ENCODE measurements at regions not wholly inside any gene's neighbourhood (a gene's known extent, or its start where the extent isn't known, plus 50 kb on each side); places are given as distances from the start of the nearest gene placed in this dataset.
A peak's percentile ranks its signal among the peaks of the same experiment; 100 is the strongest.

DNA sequence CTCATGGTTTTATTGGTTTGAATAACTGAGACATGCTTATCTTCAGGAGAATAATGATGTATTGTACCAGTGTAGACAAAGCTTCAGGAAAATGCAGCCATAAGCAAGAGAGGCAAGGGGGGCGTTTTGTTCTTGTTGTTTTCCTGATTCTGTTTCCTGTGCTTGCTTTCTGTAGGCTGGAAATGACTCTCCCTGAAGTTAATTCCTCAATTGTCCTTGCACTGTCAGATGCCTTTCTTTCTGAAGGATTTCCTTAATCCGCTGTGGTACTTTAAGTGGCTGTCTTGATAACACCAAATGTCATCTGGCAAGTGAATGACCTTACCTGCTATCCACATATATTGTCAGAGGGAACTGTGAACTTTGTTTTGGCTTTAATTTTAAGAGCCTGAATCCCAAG is 220.0 kb downstream of the NEDD1 start:
- Histone ChIP-seq H3K27me3 (ENCODE audit: control insufficient read depth in 1 of 2, insufficient read depth in 2 of 2, low read length in 1 of 2) (peaks cover 0 to 1% of the 10 kb centered on the region in 2 donors), H3K36me3 (ENCODE audit: control insufficient read depth in 1 of 2, insufficient read depth in 2 of 2, low read length in 1 of 2) (no peaks in the 10 kb centered on the region), H3K4me3 (ENCODE audit: low read length in 2 of 2) (no peak overlapping the region), H3K4me1 (ENCODE audit: control insufficient read depth in 1 of 2, insufficient read depth in 2 of 2, low read length in 2 of 2) (no peaks in the 10 kb centered on the region), H3K9me3 (ENCODE audit: control insufficient read depth, low read length) (no peaks in the 10 kb centered on the region), H3K27ac (ENCODE audit: low read depth in 1 of 2, low read length in 2 of 2) (no peak overlapping the region)
- WGBS, 2 donors = 57 to 66% methylated on average over 2 of the region's 2 CpGs
- no peak for ATAC-seq (ENCODE audit: low FRiP score)
- no peak for DNase-seq
- intact Hi-C loops (cut with DNase I) = no loop called here

DNA sequence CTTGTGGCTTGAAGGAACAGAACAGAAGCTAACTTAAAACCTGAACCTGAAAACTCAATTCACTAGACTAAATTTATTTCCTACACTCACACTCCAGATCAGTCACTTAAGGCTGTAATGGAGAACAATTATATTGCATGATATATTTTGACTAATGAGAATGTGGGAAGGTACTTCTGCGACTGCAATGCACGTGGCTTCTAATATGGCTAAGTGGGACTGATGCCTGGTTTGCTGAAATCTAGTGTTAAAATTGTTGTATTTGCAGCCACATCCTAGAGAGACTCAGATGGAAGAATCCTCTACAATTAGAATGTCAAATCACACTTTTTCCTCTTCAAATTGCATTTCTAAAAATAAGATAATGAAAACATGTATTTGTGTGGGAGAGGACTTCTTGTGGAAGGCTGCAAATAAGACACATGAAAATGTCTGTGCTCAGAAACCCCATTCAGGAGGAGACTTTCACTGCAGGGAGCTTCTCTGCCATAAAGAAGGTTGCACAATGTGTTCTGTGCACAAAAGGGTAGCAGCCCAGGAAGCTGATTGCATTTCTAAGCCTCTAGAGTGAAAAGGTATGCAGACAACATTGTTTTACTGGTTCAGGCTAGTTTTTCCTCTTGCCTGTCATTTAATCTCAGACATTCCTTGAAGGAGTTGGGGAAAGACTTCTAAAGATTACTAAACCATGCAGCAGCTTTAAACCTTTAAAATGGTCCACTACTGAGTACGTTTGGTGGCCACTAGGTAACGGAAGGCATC is 224.3 kb downstream of the NEDD1 start:
- intact Hi-C loops (cut with DNase I) = no loop called here
- 30 to 33% methylated on average over 4 of the region's 4 CpGs for WGBS, 2 donors

DNA sequence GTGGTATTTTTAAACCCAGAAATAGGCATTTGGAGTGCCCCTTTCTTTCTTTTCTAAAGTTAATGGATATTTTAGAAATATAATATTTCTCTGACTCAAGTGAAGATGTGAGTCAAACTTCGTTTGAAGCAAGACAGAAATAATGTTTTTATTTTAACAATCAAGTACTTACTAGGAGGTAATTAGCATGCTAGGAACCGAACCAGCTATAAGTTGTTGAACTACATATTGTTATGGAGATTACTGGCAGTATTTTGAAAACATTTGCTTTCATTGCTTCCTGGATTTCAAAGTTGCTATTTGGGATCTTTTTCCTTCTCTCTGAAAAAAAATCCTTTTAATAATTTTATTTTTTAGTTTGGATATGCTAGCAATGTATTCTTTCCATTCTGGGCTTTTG is 225.2 kb downstream of the NEDD1 start:
- H3K4me3 ChIP-seq (ENCODE audit: low read length in 2 of 2) = no peak overlapping the region
- H3K36me3 ChIP-seq (ENCODE audit: control insufficient read depth in 1 of 2, insufficient read depth in 2 of 2, low read length in 1 of 2) = no peaks in the 10 kb centered on the region
- intact Hi-C loops (cut with DNase I) = no loop called here
- H3K9me3 ChIP-seq (ENCODE audit: control insufficient read depth, low read length) = no peaks in the 10 kb centered on the region
- H3K4me1 ChIP-seq (ENCODE audit: control insufficient read depth in 1 of 2, insufficient read depth in 2 of 2, low read length in 2 of 2) = no peaks in the 10 kb centered on the region
- no peak overlapping the region for H3K27ac ChIP-seq (ENCODE audit: low read depth in 1 of 2, low read length in 2 of 2)
- ATAC-seq (ENCODE audit: low FRiP score) (no peak), DNase-seq (no peak)
- 32 to 34% methylated on average over 2 of the region's 2 CpGs for WGBS, 2 donors
- H3K27me3 ChIP-seq (ENCODE audit: control insufficient read depth in 1 of 2, insufficient read depth in 2 of 2, low read length in 1 of 2) = peaks cover 0 to 1% of the 10 kb centered on the region in 2 donors

More for the DNA sequence above, 224.3 kb downstream of the NEDD1 start:
- no peak overlapping the region for H3K27ac ChIP-seq (ENCODE audit: low read depth in 1 of 2, low read length in 2 of 2)
- H3K4me3 ChIP-seq (ENCODE audit: low read length in 2 of 2) = no peak overlapping the region
- no peaks in the 10 kb centered on the region for H3K4me1 ChIP-seq (ENCODE audit: control insufficient read depth in 1 of 2, insufficient read depth in 2 of 2, low read length in 2 of 2)
- no peak for DNase-seq
- H3K36me3 ChIP-seq (ENCODE audit: control insufficient read depth in 1 of 2, insufficient read depth in 2 of 2, low read length in 1 of 2) = no peaks in the 10 kb centered on the region
- no peaks in the 10 kb centered on the region for H3K9me3 ChIP-seq (ENCODE audit: control insufficient read depth, low read length)
- peaks cover 0 to 1% of the 10 kb centered on the region in 2 donors for H3K27me3 ChIP-seq (ENCODE audit: control insufficient read depth in 1 of 2, insufficient read depth in 2 of 2, low read length in 1 of 2)
- no peak for ATAC-seq (ENCODE audit: low FRiP score)

DNA sequence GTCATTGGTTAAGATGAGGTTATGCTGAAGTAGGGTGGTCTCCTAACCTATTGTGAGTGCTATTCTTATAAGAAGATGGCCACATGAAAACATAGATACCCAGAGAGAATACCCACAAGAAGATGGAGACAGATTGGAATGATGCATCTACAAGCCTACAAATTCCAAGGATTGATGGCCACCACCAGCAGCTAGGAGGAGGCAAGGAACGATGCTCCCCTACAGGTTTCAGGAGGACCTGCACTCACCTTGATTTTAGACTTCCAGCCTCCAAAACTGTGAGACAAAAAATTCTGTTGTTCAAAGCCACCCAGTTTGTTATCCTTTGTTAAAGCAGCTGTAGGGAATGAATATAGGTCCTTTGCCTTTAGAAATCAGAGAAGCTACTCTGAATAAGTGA is 227.4 kb downstream of the NEDD1 start:
- Histone ChIP-seq H3K4me3 (ENCODE audit: low read length in 2 of 2) (no peak overlapping the region), H3K27me3 (ENCODE audit: control insufficient read depth in 1 of 2, insufficient read depth in 2 of 2, low read length in 1 of 2) (no peaks in the 10 kb centered on the region), H3K36me3 (ENCODE audit: control insufficient read depth in 1 of 2, insufficient read depth in 2 of 2, low read length in 1 of 2) (no peaks in the 10 kb centered on the region), H3K27ac (ENCODE audit: low read depth in 1 of 2, low read length in 2 of 2) (no peak overlapping the region), H3K9me3 (ENCODE audit: control insufficient read depth, low read length) (peaks cover 1% of the 10 kb centered on the region), H3K4me1 (ENCODE audit: control insufficient read depth in 1 of 2, insufficient read depth in 2 of 2, low read length in 2 of 2) (no peaks in the 10 kb centered on the region)
- no peak for DNase-seq
- intact Hi-C loops (cut with DNase I) = no loop called here
- ATAC-seq (ENCODE audit: low FRiP score) = no peak
- 83 to 94% methylated on average over 1 of the region's 1 CpG for WGBS, 2 donors

DNA sequence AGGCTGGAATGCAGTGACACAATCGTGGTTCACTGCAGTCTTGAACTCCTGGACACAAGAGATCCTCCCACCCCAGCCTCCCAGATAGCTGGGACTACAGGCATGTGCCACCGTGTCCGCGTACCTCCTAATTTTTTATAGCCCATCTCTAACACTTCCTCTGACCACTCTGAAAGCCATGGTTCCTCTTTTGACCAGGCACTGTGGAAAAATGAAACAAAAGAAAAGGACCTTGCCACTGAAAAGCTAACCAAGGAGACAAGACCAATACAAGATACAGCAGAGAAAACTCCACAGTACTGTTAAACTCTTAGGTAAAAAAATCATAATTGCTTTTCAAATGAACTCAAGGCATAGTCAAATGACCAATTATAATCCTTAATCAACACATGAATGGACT is 233.3 kb downstream of the NEDD1 start:
- DNase-seq = no peak
- no peaks in the 10 kb centered on the region for H3K4me1 ChIP-seq (ENCODE audit: control insufficient read depth in 1 of 2, insufficient read depth in 2 of 2, low read length in 2 of 2)
- H3K36me3 ChIP-seq (ENCODE audit: control insufficient read depth in 1 of 2, insufficient read depth in 2 of 2, low read length in 1 of 2) = no peaks in the 10 kb centered on the region
- intact Hi-C loops (cut with DNase I) = no loop called here
- no peak for ATAC-seq (ENCODE audit: low FRiP score)
- no peak overlapping the region for H3K4me3 ChIP-seq (ENCODE audit: low read length in 2 of 2)
- no peak overlapping the region for H3K27ac ChIP-seq (ENCODE audit: low read depth in 1 of 2, low read length in 2 of 2)
- 66 to 72% methylated on average over 4 of the region's 4 CpGs for WGBS, 2 donors
- H3K27me3 ChIP-seq (ENCODE audit: control insufficient read depth in 1 of 2, insufficient read depth in 2 of 2, low read length in 1 of 2) = no peaks in the 10 kb centered on the region
- peaks cover 2% of the 10 kb centered on the region for H3K9me3 ChIP-seq (ENCODE audit: control insufficient read depth, low read length)

DNA sequence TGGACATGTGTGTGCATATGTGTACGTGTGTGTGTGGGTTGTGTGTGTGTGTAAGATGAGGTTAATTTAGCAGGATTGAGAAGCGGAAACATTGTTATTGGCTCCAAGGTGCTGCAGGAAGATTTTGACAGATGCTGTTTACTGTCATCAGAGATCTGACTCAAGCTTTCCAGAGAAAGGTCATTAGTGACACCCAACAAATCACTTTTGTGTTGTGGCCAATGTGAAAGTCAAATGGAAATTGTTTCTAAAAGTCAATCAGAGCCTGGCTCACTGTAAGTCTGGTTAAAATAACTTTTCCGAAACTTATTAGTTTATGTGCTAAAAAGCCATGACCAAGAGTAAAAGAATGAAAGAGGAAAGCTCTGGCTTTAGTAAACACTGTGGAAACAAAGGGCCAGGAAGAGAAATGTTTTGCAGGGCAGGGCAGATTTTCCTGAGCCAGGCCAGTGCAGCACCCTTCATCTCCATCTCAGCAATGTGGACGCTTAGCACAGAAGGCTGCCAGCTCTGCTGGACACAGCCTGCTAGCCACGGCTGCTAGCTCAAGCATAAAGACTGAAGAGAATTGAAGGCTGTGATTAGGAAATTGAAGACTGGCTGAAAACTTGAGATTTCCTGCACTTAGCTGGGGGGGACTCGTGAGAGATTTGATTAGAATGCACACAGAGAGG is 235.8 kb downstream of the NEDD1 start:
- Histone ChIP-seq H3K36me3 (ENCODE audit: control insufficient read depth in 1 of 2, insufficient read depth in 2 of 2, low read length in 1 of 2) (no peaks in the 10 kb centered on the region), H3K27ac (ENCODE audit: low read depth in 1 of 2, low read length in 2 of 2) (no peak overlapping the region), H3K4me3 (ENCODE audit: low read length in 2 of 2) (no peak overlapping the region), H3K4me1 (ENCODE audit: control insufficient read depth in 1 of 2, insufficient read depth in 2 of 2, low read length in 2 of 2) (no peaks in the 10 kb centered on the region), H3K9me3 (ENCODE audit: control insufficient read depth, low read length) (peaks cover 2% of the 10 kb centered on the region), H3K27me3 (ENCODE audit: control insufficient read depth in 1 of 2, insufficient read depth in 2 of 2, low read length in 1 of 2) (no peaks in the 10 kb centered on the region)
- WGBS, 2 donors = 26 to 31% methylated on average over 6 of the region's 6 CpGs
- intact Hi-C loops (cut with DNase I) = no loop called here
- DNase-seq (no peak), ATAC-seq (ENCODE audit: low FRiP score) (no peak)

DNA sequence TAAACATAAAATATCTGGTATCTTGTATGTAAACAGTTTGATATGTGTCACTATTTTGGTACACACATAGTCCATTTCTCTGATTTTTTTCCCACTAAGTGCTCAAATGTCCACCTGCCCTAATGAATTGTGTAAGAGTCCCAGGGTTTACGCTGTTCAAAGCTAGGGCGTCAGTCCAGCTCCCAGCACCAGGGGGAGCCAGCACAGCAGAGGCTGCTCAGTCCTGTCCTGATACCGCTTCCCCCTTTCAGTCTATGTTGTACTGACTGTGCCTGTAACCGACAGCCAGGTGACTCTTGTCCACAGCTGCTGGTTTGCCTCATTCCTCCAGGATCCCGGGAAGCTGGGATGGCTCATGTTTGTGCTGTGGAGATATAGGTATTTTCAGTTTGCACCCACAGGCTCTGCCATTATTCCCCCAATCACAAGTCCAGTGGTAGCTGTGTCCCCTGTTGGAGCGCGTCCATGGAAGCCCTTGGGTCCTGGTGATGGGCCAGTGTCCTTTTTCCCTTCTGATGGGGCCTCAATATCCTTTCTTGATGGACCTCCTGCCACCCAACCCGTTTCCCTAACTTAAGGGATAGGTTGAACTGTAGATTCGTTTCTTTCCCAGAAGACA is 242.0 kb downstream of the NEDD1 start:
- peak; percentile 83 for ATAC-seq (ENCODE audit: low FRiP score)
- 55 to 63% methylated on average over 9 of the region's 9 CpGs for WGBS, 2 donors
- no peaks in the 10 kb centered on the region for H3K36me3 ChIP-seq (ENCODE audit: control insufficient read depth in 1 of 2, insufficient read depth in 2 of 2, low read length in 1 of 2)

DNA sequence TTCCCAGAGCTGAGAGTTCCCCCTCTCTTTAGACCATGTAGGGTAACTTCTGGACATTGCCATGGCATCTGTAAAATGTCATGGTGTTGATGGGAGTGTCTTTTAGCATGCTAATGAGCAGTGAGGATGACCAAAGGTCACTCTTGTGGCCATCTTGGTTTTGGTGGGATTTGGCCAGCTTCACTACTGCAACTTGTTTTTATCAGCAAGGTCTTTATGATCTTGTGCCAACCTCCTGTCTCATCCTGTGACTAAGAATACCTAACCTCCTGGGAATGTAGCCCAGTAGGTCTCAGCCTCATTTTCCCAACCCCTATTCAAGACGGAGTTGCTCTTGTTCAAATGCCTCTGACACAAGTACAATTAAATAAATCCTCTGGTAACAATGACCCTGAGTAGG is 244.4 kb downstream of the NEDD1 start:
- Histone ChIP-seq H3K4me3 (ENCODE audit: low read length in 2 of 2) (no peak overlapping the region), H3K36me3 (ENCODE audit: control insufficient read depth in 1 of 2, insufficient read depth in 2 of 2, low read length in 1 of 2) (no peaks in the 10 kb centered on the region), H3K27ac (ENCODE audit: low read depth in 1 of 2, low read length in 2 of 2) (no peak overlapping the region), H3K4me1 (ENCODE audit: control insufficient read depth in 1 of 2, insufficient read depth in 2 of 2, low read length in 2 of 2) (no peaks in the 10 kb centered on the region), H3K27me3 (ENCODE audit: control insufficient read depth in 1 of 2, insufficient read depth in 2 of 2, low read length in 1 of 2) (no peaks in the 10 kb centered on the region), H3K9me3 (ENCODE audit: control insufficient read depth, low read length) (no peaks in the 10 kb centered on the region)
- DNase-seq = no peak
- intact Hi-C loops (cut with DNase I) = no loop called here
- no peak for ATAC-seq (ENCODE audit: low FRiP score)
- 19 to 25% methylated on average over 1 of the region's 1 CpG for WGBS, 2 donors

More for the DNA sequence above, 242.0 kb downstream of the NEDD1 start:
- intact Hi-C loops (cut with DNase I) = no loop called here
- peak in 1 of 2 donors; percentile 52 for DNase-seq
- Histone ChIP-seq H3K4me1 (ENCODE audit: control insufficient read depth in 1 of 2, insufficient read depth in 2 of 2, low read length in 2 of 2) (no peaks in the 10 kb centered on the region), H3K27me3 (ENCODE audit: control insufficient read depth in 1 of 2, insufficient read depth in 2 of 2, low read length in 1 of 2) (no peaks in the 10 kb centered on the region), H3K4me3 (ENCODE audit: low read length in 2 of 2) (no peak overlapping the region), H3K9me3 (ENCODE audit: control insufficient read depth, low read length) (no peaks in the 10 kb centered on the region), H3K27ac (ENCODE audit: low read depth in 1 of 2, low read length in 2 of 2) (no peak overlapping the region)

DNA sequence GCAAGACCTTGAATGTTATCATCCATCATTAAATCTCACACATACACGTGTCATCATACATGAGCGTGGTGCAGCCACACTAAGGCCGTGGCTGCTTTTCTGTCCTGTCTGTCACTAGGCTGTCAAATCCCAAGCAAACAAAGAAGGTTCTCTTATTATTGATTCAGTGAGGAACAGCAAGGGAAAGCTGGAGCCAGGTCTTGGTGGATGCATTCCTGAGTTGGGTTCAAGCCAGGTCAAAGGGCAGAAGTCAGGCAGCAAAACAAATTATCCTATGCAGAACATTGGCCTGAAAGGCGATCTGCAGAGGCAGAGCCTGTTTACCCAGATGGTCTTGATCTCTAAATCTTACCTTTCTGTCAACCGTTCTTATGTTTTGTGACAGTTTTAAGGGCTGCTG is 252.3 kb downstream of the NEDD1 start:
- intact Hi-C loops (cut with DNase I) = no loop called here
- ATAC-seq (ENCODE audit: low FRiP score) (no peak), DNase-seq (no peak)
- H3K36me3 ChIP-seq (ENCODE audit: control insufficient read depth in 1 of 2, insufficient read depth in 2 of 2, low read length in 1 of 2) = no peaks in the 10 kb centered on the region
- no peak overlapping the region for H3K4me3 ChIP-seq (ENCODE audit: low read length in 2 of 2)
- H3K27ac ChIP-seq (ENCODE audit: low read depth in 1 of 2, low read length in 2 of 2) = no peak overlapping the region
- H3K9me3 ChIP-seq (ENCODE audit: control insufficient read depth, low read length) = no peaks in the 10 kb centered on the region
- WGBS, 2 donors = 50 to 53% methylated on average over 5 of the region's 5 CpGs
- no peaks in the 10 kb centered on the region for H3K27me3 ChIP-seq (ENCODE audit: control insufficient read depth in 1 of 2, insufficient read depth in 2 of 2, low read length in 1 of 2)
- H3K4me1 ChIP-seq (ENCODE audit: control insufficient read depth in 1 of 2, insufficient read depth in 2 of 2, low read length in 2 of 2) = no peaks in the 10 kb centered on the region
